ENCODE measurements at regions not wholly inside any gene's neighbourhood (a gene's known extent, or its start where the extent isn't known, plus 50 kb on each side); places are given as distances from the start of the nearest gene placed in this dataset.

DNA sequence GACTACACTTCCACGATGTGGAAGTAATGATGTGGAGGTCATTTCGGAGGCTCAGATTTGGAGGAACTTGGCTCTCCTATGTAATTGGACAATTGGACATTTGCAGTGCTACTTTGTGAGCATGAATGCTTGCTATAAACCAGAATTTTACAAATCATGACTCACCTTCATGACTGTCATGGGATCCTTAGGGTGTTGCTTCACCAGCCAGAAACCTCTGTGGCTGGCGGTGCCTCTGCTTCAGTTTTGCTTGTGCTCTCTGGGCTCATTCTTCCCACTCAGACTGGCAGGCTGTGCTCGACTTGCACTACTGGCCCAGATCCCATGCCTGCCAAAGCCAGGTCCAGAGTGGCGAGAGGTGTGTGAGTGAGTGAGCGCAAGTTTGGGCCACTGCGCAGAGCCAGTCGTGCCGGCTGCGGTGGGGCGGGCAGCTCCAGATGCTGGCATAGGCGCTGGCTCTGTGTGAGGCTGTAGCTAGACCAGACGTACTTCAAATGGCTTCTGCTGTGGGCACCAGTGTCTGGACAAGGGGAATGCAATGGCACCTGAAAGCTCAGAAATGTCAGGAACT, 387.8 kb downstream of the AEBP2 start:
- Histone ChIP-seq H3K4me3 (ENCODE audit: low read length, poor library complexity, severe bottlenecking) (no peak overlapping the region), H3K4me2 (ENCODE audit: low read depth, low read length, poor library complexity, severe bottlenecking) (no peak overlapping the region), H3K27me3 (ENCODE audit: insufficient read depth, low read length, poor library complexity, severe bottlenecking) (no peaks in the 10 kb centered on the region), H3K36me3 (ENCODE audit: insufficient read depth, low read length) (no peaks in the 10 kb centered on the region), H2AFZ (ENCODE audit: low read length) (no peak overlapping the region), H3F3A (ENCODE audit: low read depth) (no peaks in the 10 kb centered on the region), H3K79me2 (ENCODE audit: insufficient read depth, low read length) (no peaks in the 10 kb centered on the region), H3K9me3 (ENCODE audit: insufficient read depth, low read depth, low read length) (peaks cover 15% of the 10 kb centered on the region; the same call in 1 of the 2 replicates), H3K9me2 (replicated peaks; ENCODE audit: low read depth, low read length) (no peaks in the 10 kb centered on the region), H3K4me1 (ENCODE audit: insufficient read depth, low read length, poor library complexity, severe bottlenecking) (peaks cover 11% of the 10 kb centered on the region), H4K20me1 (ENCODE audit: insufficient read depth, low read length, poor library complexity, severe bottlenecking) (no peaks in the 10 kb centered on the region), H3K9ac (ENCODE audit: low read depth, low read length, poor library complexity, severe bottlenecking) (no peak overlapping the region)
- no peak for TF ChIP-seq EZH2phosphoT487 (IDR thresholded peaks at IDR 0.05; ENCODE audit: borderline replicate concordance)
- TF ChIP-seq, protein P1, sequence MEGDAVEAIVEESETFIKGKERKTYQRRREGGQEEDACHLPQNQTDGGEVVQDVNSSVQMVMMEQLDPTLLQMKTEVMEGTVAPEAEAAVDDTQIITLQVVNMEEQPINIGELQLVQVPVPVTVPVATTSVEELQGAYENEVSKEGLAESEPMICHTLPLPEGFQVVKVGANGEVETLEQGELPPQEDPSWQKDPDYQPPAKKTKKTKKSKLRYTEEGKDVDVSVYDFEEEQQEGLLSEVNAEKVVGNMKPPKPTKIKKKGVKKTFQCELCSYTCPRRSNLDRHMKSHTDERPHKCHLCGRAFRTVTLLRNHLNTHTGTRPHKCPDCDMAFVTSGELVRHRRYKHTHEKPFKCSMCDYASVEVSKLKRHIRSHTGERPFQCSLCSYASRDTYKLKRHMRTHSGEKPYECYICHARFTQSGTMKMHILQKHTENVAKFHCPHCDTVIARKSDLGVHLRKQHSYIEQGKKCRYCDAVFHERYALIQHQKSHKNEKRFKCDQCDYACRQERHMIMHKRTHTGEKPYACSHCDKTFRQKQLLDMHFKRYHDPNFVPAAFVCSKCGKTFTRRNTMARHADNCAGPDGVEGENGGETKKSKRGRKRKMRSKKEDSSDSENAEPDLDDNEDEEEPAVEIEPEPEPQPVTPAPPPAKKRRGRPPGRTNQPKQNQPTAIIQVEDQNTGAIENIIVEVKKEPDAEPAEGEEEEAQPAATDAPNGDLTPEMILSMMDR (conservative IDR thresholded peaks at IDR 0.05; ENCODE audit: low read length) = no peak

DNA sequence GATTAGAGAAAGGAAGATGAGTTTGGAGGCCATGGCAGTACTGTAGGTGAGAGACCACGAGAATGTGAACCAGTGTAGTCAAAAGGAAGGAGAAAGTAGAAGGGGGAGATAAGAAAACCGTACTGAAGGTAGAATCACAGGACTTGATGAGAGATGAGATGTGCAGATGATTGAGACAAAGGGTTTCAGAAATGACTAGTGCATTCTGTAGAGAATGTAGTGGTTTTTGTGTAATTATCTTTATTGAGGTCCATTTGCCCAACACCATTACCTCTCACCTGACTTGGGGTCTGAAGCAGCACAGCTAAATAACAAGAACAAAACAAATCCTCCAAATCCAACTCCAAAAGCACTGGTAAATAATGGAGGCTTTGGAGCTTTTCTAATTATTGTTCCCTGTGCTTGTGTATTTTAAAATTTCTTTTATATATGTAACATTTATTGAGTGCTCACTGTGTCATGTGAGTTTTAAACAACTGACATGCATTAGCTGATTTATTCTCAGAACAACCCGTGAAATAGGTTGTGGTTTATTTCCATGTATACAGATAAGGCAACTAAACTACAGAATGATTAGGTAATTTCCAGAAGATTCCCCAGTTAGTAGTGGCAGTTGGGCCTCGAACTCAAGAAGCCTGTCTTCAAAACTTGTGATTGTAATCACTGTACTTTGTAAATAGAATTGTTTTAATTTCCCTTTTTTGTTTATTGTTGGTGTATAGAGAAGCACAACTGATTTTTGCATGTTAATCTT, 390.0 kb downstream of the AEBP2 start:
- Histone ChIP-seq H4K20me1 (ENCODE audit: insufficient read depth, low read length, poor library complexity, severe bottlenecking) (no peaks in the 10 kb centered on the region), H3F3A (ENCODE audit: low read depth) (no peaks in the 10 kb centered on the region), H3K36me3 (ENCODE audit: insufficient read depth, low read length) (no peaks in the 10 kb centered on the region), H3K4me2 (ENCODE audit: low read depth, low read length, poor library complexity, severe bottlenecking) (no peak overlapping the region), H3K27me3 (ENCODE audit: insufficient read depth, low read length, poor library complexity, severe bottlenecking) (no peaks in the 10 kb centered on the region), H2AFZ (ENCODE audit: low read length) (0 out of 2 replicates have a peak overlapping the region, but pooled peaks have one; percentile 4), H3K9me3 (ENCODE audit: insufficient read depth, low read depth, low read length) (peaks cover 15% of the 10 kb centered on the region; the same call in 1 of the 2 replicates), H3K79me2 (ENCODE audit: insufficient read depth, low read length) (no peaks in the 10 kb centered on the region), H3K4me1 (ENCODE audit: insufficient read depth, low read length, poor library complexity, severe bottlenecking) (peaks cover 19% of the 10 kb centered on the region), H3K9me2 (replicated peaks; ENCODE audit: low read depth, low read length) (no peaks in the 10 kb centered on the region), H3K4me3 (ENCODE audit: low read length, poor library complexity, severe bottlenecking) (no peak overlapping the region), H3K9ac (ENCODE audit: low read depth, low read length, poor library complexity, severe bottlenecking) (no peak overlapping the region)
- TF ChIP-seq, protein P1 (conservative IDR thresholded peaks at IDR 0.05; ENCODE audit: low read length) = no peak
- no peak for TF ChIP-seq EZH2phosphoT487 (IDR thresholded peaks at IDR 0.05; ENCODE audit: borderline replicate concordance)

DNA sequence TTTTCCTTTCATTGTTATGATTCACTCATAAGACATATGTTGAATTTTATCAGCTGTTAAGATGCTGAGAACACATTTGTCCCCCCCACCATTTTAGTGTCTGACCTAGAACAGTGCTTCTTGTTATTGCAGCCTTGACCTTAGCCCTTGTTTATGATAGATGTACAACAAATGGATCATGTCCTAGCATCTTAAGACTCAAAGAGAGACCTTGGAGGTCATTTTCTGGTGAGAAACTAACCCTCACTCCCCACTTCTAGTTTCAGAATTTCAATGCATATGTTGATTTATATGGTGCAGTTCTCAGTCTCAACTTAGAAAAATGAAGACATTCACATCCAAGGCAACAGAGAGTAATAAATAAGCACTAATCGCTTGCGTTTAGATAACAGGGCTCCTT, 391.2 kb downstream of the AEBP2 start:
- Histone ChIP-seq H2AFZ (ENCODE audit: low read length) (no peak overlapping the region), H3K4me1 (ENCODE audit: insufficient read depth, low read length, poor library complexity, severe bottlenecking) (peaks cover 22% of the 10 kb centered on the region), H3K27me3 (ENCODE audit: insufficient read depth, low read length, poor library complexity, severe bottlenecking) (no peaks in the 10 kb centered on the region), H3K9ac (ENCODE audit: low read depth, low read length, poor library complexity, severe bottlenecking) (no peak overlapping the region), H3K9me3 (ENCODE audit: insufficient read depth, low read depth, low read length) (peaks cover 15% of the 10 kb centered on the region; the same call in 1 of the 2 replicates), H3K9me2 (replicated peaks; ENCODE audit: low read depth, low read length) (no peaks in the 10 kb centered on the region), H3K4me2 (ENCODE audit: low read depth, low read length, poor library complexity, severe bottlenecking) (peak overlapping the region; percentile 7), H4K20me1 (ENCODE audit: insufficient read depth, low read length, poor library complexity, severe bottlenecking) (no peaks in the 10 kb centered on the region), H3K36me3 (ENCODE audit: insufficient read depth, low read length) (no peaks in the 10 kb centered on the region), H3F3A (ENCODE audit: low read depth) (no peaks in the 10 kb centered on the region), H3K4me3 (ENCODE audit: low read length, poor library complexity, severe bottlenecking) (no peak overlapping the region), H3K79me2 (ENCODE audit: insufficient read depth, low read length) (no peaks in the 10 kb centered on the region)
- TF ChIP-seq, protein P1 (conservative IDR thresholded peaks at IDR 0.05; ENCODE audit: low read length) = no peak
- TF ChIP-seq EZH2phosphoT487 (IDR thresholded peaks at IDR 0.05; ENCODE audit: borderline replicate concordance) = no peak
